ENCODE measurements at regions not wholly inside any gene's neighbourhood (a gene's known extent, or its start where the extent isn't known, plus 50 kb on each side); places are given as distances from the start of the nearest gene placed in this dataset.
"Not testable (repeated sequence)": the region's sequence is repeated elsewhere in the genome, so short reads cannot be mapped to it uniquely, and the experiment has no call there.

- H3K4ac ChIP-seq (ENCODE audit: low read depth, low read length); H2BK5ac ChIP-seq (ENCODE audit: low read depth, low read length, poor library complexity, severe bottlenecking); H2BK15ac ChIP-seq (ENCODE audit: low read depth, low read length); H3K4me3 ChIP-seq (ENCODE audit: insufficient read depth, low read depth, low read length); H3K36me3 ChIP-seq (ENCODE audit: control insufficient read depth, insufficient read depth, low read length); H3K79me1 ChIP-seq (ENCODE audit: low read depth in 1 of 2, low read length in 2 of 2); ATAC-seq (ENCODE audit: low read depth); H4K5ac ChIP-seq (ENCODE audit: low read depth, low read length); H3K4me1 ChIP-seq (ENCODE audit: control insufficient read depth, insufficient read depth, low read length); H3K9me3 ChIP-seq (ENCODE audit: control insufficient read depth, insufficient read depth, low read length); H3K23ac ChIP-seq (ENCODE audit: low read depth, low read length); H2AK9ac ChIP-seq (replicated peaks; ENCODE audit: low read depth, low read length, poor library complexity); H4K20me1 ChIP-seq (ENCODE audit: insufficient read depth, low read length); H3K27ac ChIP-seq (ENCODE audit: insufficient read depth, low read length); POLR2A ChIA-PET (ENCODE audit: unreplicated experiment); H3K9me1 ChIP-seq (ENCODE audit: insufficient read depth, low read length); H2BK20ac ChIP-seq (ENCODE audit: low read depth, low read length); DNase-seq; H3K4me2 ChIP-seq (ENCODE audit: low read depth, low read length); in situ Hi-C loops (cut with MboI; ENCODE audit: low sequenced_read_pairs); H3K56ac ChIP-seq (ENCODE audit: extremely low read depth, insufficient read depth, low read length); H3K14ac ChIP-seq (replicated peaks; ENCODE audit: low read depth, low read length); H4K91ac ChIP-seq (ENCODE audit: insufficient read depth, low read depth, low read length); H2AFZ ChIP-seq (replicated peaks; ENCODE audit: low read length, poor library complexity); H3K9ac ChIP-seq (ENCODE audit: low read depth, low read length); H3K27me3 ChIP-seq (ENCODE audit: control insufficient read depth, insufficient read depth, low read length); CTCF ChIA-PET; BruUV-seq (replicated peaks); intact Hi-C loops (cut with micrococcal nuclease); H3K18ac ChIP-seq (ENCODE audit: low read depth, low read length); H2BK120ac ChIP-seq (ENCODE audit: low read depth, low read length); dilution Hi-C loops (cut with HindIII; ENCODE audit: low sequenced_read_pairs, unreplicated experiment); H2AK5ac ChIP-seq (ENCODE audit: low read depth, low read length); H4K8ac ChIP-seq (ENCODE audit: low read depth in 2 of 2, low read length in 2 of 2): not testable (repeated sequence)
- 63% methylated on average over 3 of the region's 8 CpGs; no CpG with 5 or more reads in 1 of the 2 experiments for WGBS, 2 experiments (ENCODE audit: extremely low coverage in 2 of 2, insufficient read length in 1 of 2)
Observed at GRCh38 chr20:29781891-29782290, 1475.6 kb upstream of the DEFB115 start.

- intact Hi-C loops (cut with micrococcal nuclease); in situ Hi-C loops (cut with MboI; ENCODE audit: low sequenced_read_pairs): not testable (repeated sequence)
Observed at GRCh38 chr20:29787456-29787855, 1470.0 kb upstream of the DEFB115 start.

More at GRCh38 chr20:29787456-29787855, 1470.0 kb upstream of the DEFB115 start:
- H3K4me3 ChIP-seq (ENCODE audit: insufficient read depth, low read depth, low read length); H3K14ac ChIP-seq (replicated peaks; ENCODE audit: low read depth, low read length); H4K5ac ChIP-seq (ENCODE audit: low read depth, low read length); H3K9me3 ChIP-seq (ENCODE audit: control insufficient read depth, insufficient read depth, low read length); H2AFZ ChIP-seq (replicated peaks; ENCODE audit: low read length, poor library complexity); H3K23ac ChIP-seq (ENCODE audit: low read depth, low read length); H3K27me3 ChIP-seq (ENCODE audit: control insufficient read depth, insufficient read depth, low read length); H2BK5ac ChIP-seq (ENCODE audit: low read depth, low read length, poor library complexity, severe bottlenecking); H4K8ac ChIP-seq (ENCODE audit: low read depth in 2 of 2, low read length in 2 of 2); H2AK9ac ChIP-seq (replicated peaks; ENCODE audit: low read depth, low read length, poor library complexity); H2BK20ac ChIP-seq (ENCODE audit: low read depth, low read length); H3K36me3 ChIP-seq (ENCODE audit: control insufficient read depth, insufficient read depth, low read length); H3K4me1 ChIP-seq (ENCODE audit: control insufficient read depth, insufficient read depth, low read length); H3K18ac ChIP-seq (ENCODE audit: low read depth, low read length); H3K4me2 ChIP-seq (ENCODE audit: low read depth, low read length); H2BK120ac ChIP-seq (ENCODE audit: low read depth, low read length); dilution Hi-C loops (cut with HindIII; ENCODE audit: low sequenced_read_pairs, unreplicated experiment); DNase-seq; BruUV-seq (replicated peaks); ATAC-seq (ENCODE audit: low read depth); H3K27ac ChIP-seq (ENCODE audit: insufficient read depth, low read length); H3K56ac ChIP-seq (ENCODE audit: extremely low read depth, insufficient read depth, low read length); H3K9me1 ChIP-seq (ENCODE audit: insufficient read depth, low read length); H2BK15ac ChIP-seq (ENCODE audit: low read depth, low read length); H3K9ac ChIP-seq (ENCODE audit: low read depth, low read length); H2AK5ac ChIP-seq (ENCODE audit: low read depth, low read length); H4K20me1 ChIP-seq (ENCODE audit: insufficient read depth, low read length); CTCF ChIA-PET; H3K4ac ChIP-seq (ENCODE audit: low read depth, low read length); H4K91ac ChIP-seq (ENCODE audit: insufficient read depth, low read depth, low read length); H3K79me1 ChIP-seq (ENCODE audit: low read depth in 1 of 2, low read length in 2 of 2); POLR2A ChIA-PET (ENCODE audit: unreplicated experiment): not testable (repeated sequence)
- 40% methylated on average over 3 of the region's 16 CpGs; no CpG with 5 or more reads in 1 of the 2 experiments for WGBS, 2 experiments (ENCODE audit: extremely low coverage in 2 of 2, insufficient read length in 1 of 2)

Data from IMR-90 (cell line).